GM12892 (cell line): ENCODE measurements at regions not wholly inside any gene's neighbourhood (a gene's known extent, or its start where the extent isn't known, plus 50 kb on each side); places are given as distances from the start of the nearest gene placed in this dataset.

ENCODE experiments used
- POLR2A ChIP-seq: IDR thresholded peaks from 2 replicates; pipeline ENCODE4 v1.6.1; 2011; ENCODE audit warnings: low read depth, low read length, control low read depth
- POLR2AphosphoS5 ChIP-seq: IDR thresholded peaks from 2 replicates; pipeline ENCODE4 v1.6.1; 2011; ENCODE audit warnings: low read depth, low read length, control low read depth

- TF ChIP-seq POLR2A: no peak
- TF ChIP-seq POLR2AphosphoS5: no peak
Observed at GRCh38 chr2:106580241-106580640, 93.1 kb downstream of the CD8B2 start.
